PC-3 (cell line): ENCODE measurements at regions not wholly inside any gene's neighbourhood (a gene's known extent, or its start where the extent isn't known, plus 50 kb on each side); places are given as distances from the start of the nearest gene placed in this dataset.

Experiments used
- EZH2 ChIP-seq: fragments of 300-600 bp; sonication (generic); IDR thresholded peaks from one replicate; pipeline ENCODE4 v1.6.1; 2017; ENCODE audit warnings: antibody characterized with exemption, mild to moderate bottlenecking, low read length; ENCODE audit not compliant: unreplicated experiment
- EZH2phosphoT487 ChIP-seq: fragments of 300-600 bp; sonication (generic); IDR thresholded peaks from 2 replicates; pipeline ENCODE4 v1.6.1; 2018; ENCODE audit warnings: mild to moderate bottlenecking, antibody characterized with exemption, low read length, borderline replicate concordance
- TF ChIP-seq, protein P1 (sequence below): fragments of 300-600 bp; sonication (generic); conservative IDR thresholded peaks from 2 replicates; pipeline ENCODE4 v1.5.1; 2017; ENCODE audit warnings: antibody characterized with exemption, low read depth, mild to moderate bottlenecking, low read length

DNA sequence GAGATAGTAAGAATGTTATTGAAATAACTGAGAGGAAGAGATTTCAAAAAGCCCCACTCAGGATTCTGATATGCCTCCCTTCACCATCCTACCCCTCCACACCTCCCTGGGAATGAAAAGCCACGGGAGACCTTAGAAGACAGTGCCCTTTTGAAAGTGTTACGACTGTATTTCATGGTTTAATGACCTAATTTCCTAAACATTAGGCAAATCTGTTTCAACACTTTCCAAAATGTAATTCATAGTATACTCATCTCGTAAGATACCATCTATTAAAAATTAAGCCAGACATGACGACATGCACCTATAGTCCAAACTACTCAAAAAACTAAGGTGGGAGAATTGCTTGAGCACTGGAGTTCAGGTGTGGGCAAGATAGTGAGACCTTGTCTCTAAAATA lies 106.3 kb downstream of the HNRNPD start:
- TF ChIP-seq, protein P1, sequence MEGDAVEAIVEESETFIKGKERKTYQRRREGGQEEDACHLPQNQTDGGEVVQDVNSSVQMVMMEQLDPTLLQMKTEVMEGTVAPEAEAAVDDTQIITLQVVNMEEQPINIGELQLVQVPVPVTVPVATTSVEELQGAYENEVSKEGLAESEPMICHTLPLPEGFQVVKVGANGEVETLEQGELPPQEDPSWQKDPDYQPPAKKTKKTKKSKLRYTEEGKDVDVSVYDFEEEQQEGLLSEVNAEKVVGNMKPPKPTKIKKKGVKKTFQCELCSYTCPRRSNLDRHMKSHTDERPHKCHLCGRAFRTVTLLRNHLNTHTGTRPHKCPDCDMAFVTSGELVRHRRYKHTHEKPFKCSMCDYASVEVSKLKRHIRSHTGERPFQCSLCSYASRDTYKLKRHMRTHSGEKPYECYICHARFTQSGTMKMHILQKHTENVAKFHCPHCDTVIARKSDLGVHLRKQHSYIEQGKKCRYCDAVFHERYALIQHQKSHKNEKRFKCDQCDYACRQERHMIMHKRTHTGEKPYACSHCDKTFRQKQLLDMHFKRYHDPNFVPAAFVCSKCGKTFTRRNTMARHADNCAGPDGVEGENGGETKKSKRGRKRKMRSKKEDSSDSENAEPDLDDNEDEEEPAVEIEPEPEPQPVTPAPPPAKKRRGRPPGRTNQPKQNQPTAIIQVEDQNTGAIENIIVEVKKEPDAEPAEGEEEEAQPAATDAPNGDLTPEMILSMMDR: no peak
- TF ChIP-seq EZH2: no peak
- TF ChIP-seq EZH2phosphoT487: no peak
